Activated B cell treated with CpG ODN at 0.5 μM for 24 hours (primary cell): ENCODE measurements at regions not wholly inside any gene's neighbourhood (a gene's known extent, or its start where the extent isn't known, plus 50 kb on each side); places are given as distances from the start of the nearest gene placed in this dataset.

Experiments
- ATAC-seq: fragments of 200-7000 bp; cut with Tn5 transposase; one replicate; pipeline ENCODE4 v1.10.0; 2021; ENCODE audit warnings: low read depth, mild to moderate bottlenecking, moderate library complexity
- CTCF ChIA-PET: fragments of 350-600 bp; sonication (Branson Sonifier 250); formaldehyde crosslinking; loops from one replicate; lab custom pipeline; 2021; ENCODE audit warnings: antibody characterized with exemption; lab: Charles Lee
- POLR2A ChIA-PET: fragments of 350-600 bp; sonication (Branson Sonifier 250); formaldehyde crosslinking; loops from one replicate; lab custom pipeline; 2021; ENCODE audit warnings: antibody characterized with exemption; lab: Charles Lee
- DNase-seq: peaks from one replicate; pipeline ENCODE4 v3.0.0; 2022
- H3K27ac Mint-ChIP-seq: one replicate; pipeline ENCODE4 v1.8.0; 2020; ENCODE audit warnings: mixed read lengths
- H3K27me3 Mint-ChIP-seq: one replicate; pipeline ENCODE4 v1.8.0; 2021; ENCODE audit warnings: mixed read lengths
- H3K36me3 Mint-ChIP-seq: one replicate; pipeline ENCODE4 v1.8.0; 2021; ENCODE audit warnings: low read depth, mixed read lengths
- H3K4me1 Mint-ChIP-seq: one replicate; pipeline ENCODE4 v1.8.0; 2021; ENCODE audit warnings: mixed read lengths
- H3K4me3 Mint-ChIP-seq: one replicate; pipeline ENCODE4 v1.8.0; 2020; ENCODE audit warnings: mild to moderate bottlenecking, mixed read lengths
- H3K9me3 Mint-ChIP-seq: one replicate; pipeline ENCODE4 v1.8.0; 2020; ENCODE audit warnings: mixed read lengths
- intact Hi-C: fragments of 100-400 bp; cut with micrococcal nuclease; formaldehyde crosslinking; loops from one replicate; pipeline ENCODE4 v1.15.1; 2024
- TF ChIP-seq, protein P1 (sequence below): fragments of 200-600 bp; IDR thresholded peaks from one replicate; pipeline ENCODE4 v1.8.0; 2022; ENCODE audit warnings: antibody characterized with exemption, mild to moderate bottlenecking

DNA sequence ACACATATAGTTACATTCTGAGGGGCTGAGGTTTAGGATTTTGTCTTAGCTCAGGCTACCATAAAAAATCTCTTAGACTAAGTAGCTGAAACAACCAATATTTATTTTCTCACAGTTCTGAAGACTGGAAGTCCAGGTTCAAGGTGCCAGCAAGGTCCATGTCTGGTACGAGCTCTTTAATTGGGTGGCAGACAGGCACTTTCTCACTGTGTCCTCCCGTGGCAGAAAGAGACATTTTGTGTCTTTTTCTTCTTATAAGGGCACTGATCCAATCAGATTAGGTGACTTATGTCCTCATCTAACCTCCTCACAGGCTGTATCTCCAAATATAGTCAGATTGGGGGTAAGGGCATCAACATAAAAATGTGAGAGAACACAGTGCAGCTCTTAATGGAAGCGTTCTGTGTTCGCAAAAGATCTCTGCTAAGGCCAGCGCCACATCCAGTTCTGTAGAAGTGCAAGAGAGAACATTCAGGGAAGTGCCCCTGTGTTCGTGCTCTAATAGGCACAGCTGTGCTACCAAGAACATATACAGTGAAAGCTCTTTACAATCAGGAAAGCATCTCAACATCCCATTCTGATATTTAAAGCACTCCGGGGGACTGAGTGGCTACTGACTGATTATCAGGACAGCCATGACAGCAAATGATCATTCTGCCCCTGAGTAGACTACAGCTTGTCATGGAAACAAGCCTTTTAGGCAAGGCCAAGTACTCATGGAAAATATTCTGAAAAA, 819.2 kb downstream of the LIG4 start:
- ATAC-seq (no peak), DNase-seq (no peak)
- Mint-ChIP-seq H3K4me1 (no peaks in the 10 kb centered on the region), H3K36me3 (no peaks in the 10 kb centered on the region), H3K9me3 (no peaks in the 10 kb centered on the region), H3K27me3 (no peaks in the 10 kb centered on the region), H3K4me3 (no peak overlapping the region), H3K27ac (no peak overlapping the region)
- POLR2A ChIA-PET, result no interaction called here
- CTCF ChIA-PET, result no interaction called here
- intact Hi-C loops, result no loop called here
- TF ChIP-seq, protein P1, sequence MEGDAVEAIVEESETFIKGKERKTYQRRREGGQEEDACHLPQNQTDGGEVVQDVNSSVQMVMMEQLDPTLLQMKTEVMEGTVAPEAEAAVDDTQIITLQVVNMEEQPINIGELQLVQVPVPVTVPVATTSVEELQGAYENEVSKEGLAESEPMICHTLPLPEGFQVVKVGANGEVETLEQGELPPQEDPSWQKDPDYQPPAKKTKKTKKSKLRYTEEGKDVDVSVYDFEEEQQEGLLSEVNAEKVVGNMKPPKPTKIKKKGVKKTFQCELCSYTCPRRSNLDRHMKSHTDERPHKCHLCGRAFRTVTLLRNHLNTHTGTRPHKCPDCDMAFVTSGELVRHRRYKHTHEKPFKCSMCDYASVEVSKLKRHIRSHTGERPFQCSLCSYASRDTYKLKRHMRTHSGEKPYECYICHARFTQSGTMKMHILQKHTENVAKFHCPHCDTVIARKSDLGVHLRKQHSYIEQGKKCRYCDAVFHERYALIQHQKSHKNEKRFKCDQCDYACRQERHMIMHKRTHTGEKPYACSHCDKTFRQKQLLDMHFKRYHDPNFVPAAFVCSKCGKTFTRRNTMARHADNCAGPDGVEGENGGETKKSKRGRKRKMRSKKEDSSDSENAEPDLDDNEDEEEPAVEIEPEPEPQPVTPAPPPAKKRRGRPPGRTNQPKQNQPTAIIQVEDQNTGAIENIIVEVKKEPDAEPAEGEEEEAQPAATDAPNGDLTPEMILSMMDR, result no peak

DNA sequence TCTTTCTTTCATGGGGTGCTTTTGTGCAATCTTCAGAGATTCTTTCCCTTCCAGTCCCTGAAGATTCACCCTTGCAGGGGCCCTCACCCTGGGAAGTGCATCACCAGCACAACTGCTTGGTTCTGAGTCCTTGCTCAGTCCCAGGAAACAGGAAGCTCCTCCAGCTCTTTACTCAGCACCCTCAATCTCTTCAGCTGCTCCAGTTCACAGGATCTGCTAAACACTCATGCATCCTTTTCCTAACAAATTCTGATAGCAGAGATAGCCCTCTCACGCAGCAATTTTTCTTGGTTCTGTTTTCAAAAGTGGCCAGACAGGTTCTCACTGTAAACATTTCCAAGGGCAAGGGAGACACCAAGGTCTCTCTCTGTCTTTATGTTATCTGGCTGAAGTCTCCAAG, 823.1 kb downstream of the LIG4 start:
- Mint-ChIP-seq H3K27me3 (no peaks in the 10 kb centered on the region), H3K9me3 (peaks cover 2% of the 10 kb centered on the region), H3K4me3 (no peak overlapping the region), H3K4me1 (no peaks in the 10 kb centered on the region), H3K27ac (no peak overlapping the region), H3K36me3 (no peaks in the 10 kb centered on the region)
- POLR2A ChIA-PET, result no interaction called here
- ATAC-seq, result no peak
- no peak for DNase-seq
- CTCF ChIA-PET, result no interaction called here
- intact Hi-C loops, result no loop called here
- TF ChIP-seq, protein P1, result no peak

DNA sequence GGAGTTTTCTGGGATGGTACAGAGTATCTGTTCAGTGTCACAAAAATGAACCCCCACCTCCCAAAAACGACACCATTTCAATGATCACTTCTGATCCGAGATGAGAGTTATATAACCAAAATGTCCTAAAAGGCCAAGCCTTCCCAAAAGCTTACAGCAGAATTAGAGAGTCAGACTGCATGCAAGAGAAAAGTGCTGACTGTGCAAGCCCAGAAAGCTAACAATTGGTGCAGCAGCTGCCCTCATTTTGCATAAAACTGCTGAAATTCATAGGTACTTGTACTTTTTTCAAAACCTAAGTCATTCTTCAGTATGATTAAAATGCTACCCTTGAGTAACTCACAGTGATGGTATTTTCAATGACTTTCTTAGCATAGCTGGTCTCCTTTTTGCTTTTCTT, 819.6 kb upstream of the ARGLU1 start:
- CTCF ChIA-PET, result no interaction called here

DNA sequence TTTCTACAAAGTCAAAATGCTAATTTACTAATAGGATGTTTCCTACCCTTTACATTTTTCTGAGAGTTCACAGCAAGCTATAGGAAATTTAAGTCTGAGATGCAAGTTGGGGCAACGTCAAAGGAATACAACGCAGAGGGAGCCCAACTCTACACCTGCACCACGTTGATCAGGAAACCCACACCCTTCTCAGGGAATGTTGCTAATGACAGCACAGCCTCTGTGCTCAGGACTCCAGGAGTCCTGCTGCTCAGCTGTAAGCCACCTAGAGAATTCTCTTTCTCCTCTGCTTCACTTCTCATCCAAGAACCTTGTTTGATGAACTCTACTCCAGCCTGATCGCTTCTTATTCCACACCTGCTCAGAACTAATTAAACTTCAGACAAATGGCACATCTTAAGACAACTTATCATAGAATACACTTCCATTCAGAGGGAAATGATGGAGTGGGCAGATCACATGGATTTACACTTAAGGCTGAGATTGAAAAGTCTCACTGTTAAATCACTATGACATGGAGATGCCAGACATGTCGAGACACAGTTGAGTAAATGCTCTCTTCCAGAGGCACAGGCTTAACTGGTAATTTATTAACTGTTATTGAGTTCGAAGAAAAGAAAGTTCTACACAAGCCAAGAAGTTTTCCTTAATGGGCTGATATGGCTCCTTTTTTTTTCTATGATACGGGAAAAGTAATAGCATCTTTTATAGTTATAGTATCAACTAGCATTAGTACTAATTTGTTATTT, 811.6 kb upstream of the ARGLU1 start:
- H3K27ac Mint-ChIP-seq, result no peak overlapping the region
- H3K9me3 Mint-ChIP-seq, result no peaks in the 10 kb centered on the region
- TF ChIP-seq, protein P1, result no peak
- intact Hi-C loops, result no loop called here
- ChIA-PET POLR2A (no interaction called here), CTCF (no interaction called here)
- no peaks in the 10 kb centered on the region for H3K4me1 Mint-ChIP-seq
- no peaks in the 10 kb centered on the region for H3K27me3 Mint-ChIP-seq
- H3K4me3 Mint-ChIP-seq, result no peak overlapping the region
- ATAC-seq (no peak), DNase-seq (no peak)
- H3K36me3 Mint-ChIP-seq, result no peaks in the 10 kb centered on the region

More for the DNA sequence above, 819.6 kb upstream of the ARGLU1 start:
- H3K4me1 Mint-ChIP-seq, result no peaks in the 10 kb centered on the region
- no peak for DNase-seq
- POLR2A ChIA-PET, result no interaction called here
- no peak for ATAC-seq
- no peak overlapping the region for H3K27ac Mint-ChIP-seq
- H3K27me3 Mint-ChIP-seq, result no peaks in the 10 kb centered on the region
- TF ChIP-seq, protein P1, result no peak
- H3K4me3 Mint-ChIP-seq, result no peak overlapping the region
- H3K36me3 Mint-ChIP-seq, result no peaks in the 10 kb centered on the region
- H3K9me3 Mint-ChIP-seq, result peaks cover 2% of the 10 kb centered on the region
- intact Hi-C loops, result no loop called here

DNA sequence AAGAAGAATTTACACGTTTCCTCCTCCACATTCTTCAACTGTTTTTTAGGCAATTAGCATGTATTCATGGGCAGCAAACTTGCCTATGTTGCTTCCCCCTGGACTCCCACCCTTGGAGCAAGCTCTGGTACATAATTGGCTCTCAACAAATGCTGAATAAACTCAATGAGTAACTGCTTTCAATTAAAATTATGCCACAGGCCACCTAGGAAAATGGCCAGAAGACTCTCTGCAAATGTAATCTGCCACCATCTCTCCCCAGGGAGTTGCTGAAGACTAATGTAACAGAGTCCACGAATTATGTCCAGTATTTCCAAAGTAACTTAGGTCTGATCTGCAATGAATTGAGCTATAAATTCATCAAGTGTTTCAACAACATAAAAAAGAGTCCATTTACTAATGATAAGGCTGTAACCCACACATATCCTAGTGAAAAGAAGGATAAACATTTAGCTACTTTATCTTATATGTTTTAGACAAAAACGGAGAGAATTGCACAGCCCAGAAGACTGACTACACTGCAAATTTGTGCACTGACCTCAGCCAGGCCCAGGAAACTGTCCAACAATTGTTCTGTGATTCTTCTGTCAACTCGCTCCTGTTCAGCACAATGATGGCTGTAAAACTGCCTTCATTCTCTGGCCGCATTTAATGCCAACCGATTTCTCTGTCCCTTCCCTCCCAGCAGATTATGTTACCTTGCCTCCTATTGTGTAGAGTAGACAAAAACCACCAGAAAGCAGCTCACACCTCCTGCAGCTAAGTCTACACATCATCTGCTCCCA, 808.6 kb upstream of the ARGLU1 start:
- H3K4me3 Mint-ChIP-seq, result no peak overlapping the region
- DNase-seq (no peak), ATAC-seq (no peak)
- H3K36me3 Mint-ChIP-seq, result no peaks in the 10 kb centered on the region
- no peak overlapping the region for H3K27ac Mint-ChIP-seq
- H3K9me3 Mint-ChIP-seq, result no peaks in the 10 kb centered on the region
- H3K4me1 Mint-ChIP-seq, result no peaks in the 10 kb centered on the region
- intact Hi-C loops, result no loop called here
- ChIA-PET CTCF (no interaction called here), POLR2A (no interaction called here)
- TF ChIP-seq, protein P1, result no peak
- H3K27me3 Mint-ChIP-seq, result no peaks in the 10 kb centered on the region
